IMR-90 (cell line): ENCODE measurements at regions not wholly inside any gene's neighbourhood (a gene's known extent, or its start where the extent isn't known, plus 50 kb on each side); places are given as distances from the start of the nearest gene placed in this dataset.

Experiments used
- BHLHE40 ChIP-seq: fragments of 150-350 bp; IDR thresholded peaks from 2 replicates; pipeline ENCODE4 v1.6.1; 2016; ENCODE audit warnings: mild to moderate bottlenecking, low read depth, low read length
- CHD1 ChIP-seq: IDR thresholded peaks from 2 replicates; pipeline ENCODE4 v1.6.1; 2012; ENCODE audit warnings: low read depth, low read length, improper control_type of control experiment
- CTCF ChIP-seq: conservative IDR thresholded peaks from 2 replicates; pipeline ENCODE4 v1.5.1; 2012; ENCODE audit warnings: mild to moderate bottlenecking, low read depth, low read length, improper control_type of control experiment
- ELK1 ChIP-seq: fragments of 150-350 bp; IDR thresholded peaks from 2 replicates; pipeline ENCODE4 v1.6.1; 2016; ENCODE audit warnings: low read depth, mild to moderate bottlenecking, low read length, moderate library complexity, borderline replicate concordance
- FOS ChIP-seq: fragments of 150-350 bp; IDR thresholded peaks from 2 replicates; pipeline ENCODE4 v1.6.1; 2016; ENCODE audit warnings: low read depth, low read length
- MAFK ChIP-seq: IDR thresholded peaks from 2 replicates; pipeline ENCODE4 v1.6.1; 2012; ENCODE audit warnings: low read depth, low read length, improper control_type of control experiment
- MAZ ChIP-seq: IDR thresholded peaks from 2 replicates; pipeline ENCODE4 v1.6.1; 2012; ENCODE audit warnings: low read depth, mild to moderate bottlenecking, low read length, improper control_type of control experiment, moderate library complexity, borderline replicate concordance
- MXI1 ChIP-seq: IDR thresholded peaks from 2 replicates; pipeline ENCODE4 v1.6.1; 2012; ENCODE audit warnings: low read depth, mild to moderate bottlenecking, low read length, moderate library complexity, borderline replicate concordance
- POLR2A ChIP-seq: IDR thresholded peaks from 2 replicates; pipeline ENCODE4 v1.6.1; 2012; ENCODE audit warnings: mild to moderate bottlenecking, low read depth, low read length
- RAD21 ChIP-seq: IDR thresholded peaks from 2 replicates; pipeline ENCODE4 v1.6.1; 2012; ENCODE audit warnings: low read length, improper control_type of control experiment
- RCOR1 ChIP-seq: IDR thresholded peaks from 2 replicates; pipeline ENCODE4 v1.6.1; 2012; ENCODE audit warnings: mild to moderate bottlenecking, low read length, improper control_type of control experiment; ENCODE audit not compliant: insufficient replicate concordance
- RFX5 ChIP-seq: IDR thresholded peaks from 2 replicates; pipeline ENCODE4 v1.8.0; 2012; ENCODE audit warnings: low read depth, mild to moderate bottlenecking, low read length, moderate library complexity
- SMC3 ChIP-seq: fragments of 150-350 bp; IDR thresholded peaks from 2 replicates; pipeline ENCODE4 v1.6.1; 2016; ENCODE audit warnings: low read depth, mild to moderate bottlenecking, antibody characterized with exemption, low read length, moderate library complexity
- TF ChIP-seq, protein P1 (sequence below): fragments of 150-350 bp; IDR thresholded peaks from 2 replicates; pipeline ENCODE4 v1.6.1; 2017; ENCODE audit warnings: mild to moderate bottlenecking, antibody characterized with exemption, low read length, low read depth

GRCh38 chr14:105847400-105847799 is 321.0 kb downstream of the TMEM121 start:
- TF ChIP-seq RCOR1: no peak
- TF ChIP-seq CTCF: no peak
- TF ChIP-seq POLR2A: no peak
- no peak for TF ChIP-seq MXI1
- no peak for TF ChIP-seq MAZ
- TF ChIP-seq, protein P1, sequence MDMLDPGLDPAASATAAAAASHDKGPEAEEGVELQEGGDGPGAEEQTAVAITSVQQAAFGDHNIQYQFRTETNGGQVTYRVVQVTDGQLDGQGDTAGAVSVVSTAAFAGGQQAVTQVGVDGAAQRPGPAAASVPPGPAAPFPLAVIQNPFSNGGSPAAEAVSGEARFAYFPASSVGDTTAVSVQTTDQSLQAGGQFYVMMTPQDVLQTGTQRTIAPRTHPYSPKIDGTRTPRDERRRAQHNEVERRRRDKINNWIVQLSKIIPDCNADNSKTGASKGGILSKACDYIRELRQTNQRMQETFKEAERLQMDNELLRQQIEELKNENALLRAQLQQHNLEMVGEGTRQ: no peak
- TF ChIP-seq MAFK: no peak
- no peak for TF ChIP-seq ELK1
- TF ChIP-seq RAD21: no peak
- no peak for TF ChIP-seq FOS
- TF ChIP-seq BHLHE40: no peak
- no peak for TF ChIP-seq RFX5
- TF ChIP-seq SMC3: no peak
- TF ChIP-seq CHD1: no peak
